GM18499 (cell line): ENCODE measurements at regions not wholly inside any gene's neighbourhood (a gene's known extent, or its start where the extent isn't known, plus 50 kb on each side); places are given as distances from the start of the nearest gene placed in this dataset.

Experiments used
- ATAC-seq: cut with Tn5 transposase; IDR thresholded peaks from one replicate; pipeline ENCODE4 v1.9.1; 2021; ENCODE audit warnings: moderate number of reproducible peaks; ENCODE audit not compliant: insufficient read depth, unreplicated experiment

DNA sequence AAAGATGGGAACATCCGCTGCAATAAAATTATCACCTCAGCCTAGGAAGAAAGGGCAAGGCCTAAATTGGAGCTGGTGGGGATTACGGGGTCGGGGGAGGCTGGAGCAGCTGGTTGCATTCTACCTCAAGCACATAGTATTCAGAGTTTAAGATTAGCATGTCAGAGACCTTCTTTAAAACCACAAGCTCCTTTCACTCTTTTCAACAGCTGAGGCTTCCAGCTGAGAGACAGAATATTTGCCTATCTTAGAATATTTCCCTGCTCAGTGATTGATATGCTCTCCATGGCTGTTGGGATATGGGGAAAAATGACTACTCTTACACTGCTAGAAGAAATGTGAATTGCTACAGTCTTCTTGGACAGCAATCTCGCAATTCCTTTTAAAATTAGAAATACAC is 248.6 kb downstream of the TBX15 start:
- ATAC-seq, result no peak

- no peak for ATAC-seq
Measured at GRCh38 chr1:118736322-118736721, 251.8 kb downstream of the TBX15 start.

DNA sequence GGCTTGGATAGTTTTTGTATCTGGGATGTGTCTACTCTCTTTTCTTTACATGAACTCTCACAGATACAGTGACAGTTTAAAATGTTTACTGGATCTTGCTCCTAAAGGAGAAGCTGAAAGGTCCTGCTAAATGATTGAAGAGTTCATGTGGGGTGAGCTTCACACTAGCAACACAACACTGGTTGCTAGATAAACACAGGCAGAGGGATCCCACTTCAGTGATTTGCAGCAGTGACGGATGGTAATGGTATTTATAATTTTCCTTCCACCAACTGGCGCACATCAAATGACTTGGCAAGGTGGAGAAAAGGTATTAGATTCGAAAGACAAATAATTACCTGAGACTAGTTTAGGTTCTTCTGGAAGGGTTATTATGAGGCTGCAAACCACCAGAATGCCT is 270.2 kb downstream of the TBX15 start:
- no peak for ATAC-seq

DNA sequence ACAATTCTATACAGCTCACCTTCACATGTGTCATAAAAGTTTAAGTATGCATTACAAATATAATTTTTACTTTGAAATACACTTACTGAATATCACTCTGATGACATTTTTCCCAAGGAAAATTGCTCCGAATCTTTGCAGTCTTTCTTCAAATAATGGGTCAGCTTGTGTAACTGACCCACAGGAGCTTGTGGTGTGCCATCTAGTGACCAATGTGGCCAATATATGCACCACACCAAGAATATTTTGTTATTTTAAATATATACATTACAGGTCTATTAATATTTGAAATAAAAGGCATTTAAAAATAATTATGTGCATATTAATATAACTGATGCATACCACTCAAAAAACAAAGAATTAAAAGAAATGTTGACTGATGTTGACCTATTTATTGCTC is 271.4 kb downstream of the TBX15 start:
- no peak for ATAC-seq

DNA sequence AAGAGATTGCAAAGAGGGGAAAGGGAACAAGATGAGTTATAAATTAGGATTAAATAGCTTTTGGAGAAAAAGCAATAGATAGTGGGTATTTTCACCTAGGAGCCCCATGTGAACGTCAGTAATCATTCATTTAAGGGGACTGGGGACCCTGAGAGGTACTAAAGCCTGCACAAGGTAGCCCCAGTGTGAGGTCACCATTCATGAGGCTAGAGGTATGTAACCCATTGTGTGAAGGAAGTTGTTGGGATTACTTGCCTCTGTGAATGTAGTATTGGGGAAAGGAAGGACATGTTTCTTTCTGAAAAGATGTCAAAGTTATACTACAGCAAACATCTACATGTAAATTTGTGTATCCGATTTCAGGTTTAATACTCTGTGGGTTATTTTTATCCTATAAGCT is 276.8 kb downstream of the TBX15 start:
- no peak for ATAC-seq

- ATAC-seq, result no peak
Measured at GRCh38 chr1:118698911-118699310, 289.2 kb downstream of the TBX15 start.

GRCh38 chr1:118692143-118692542 is 296.0 kb downstream of the TBX15 start:
- no peak for ATAC-seq

- ATAC-seq, result no peak
Measured at GRCh38 chr1:118688891-118689290, 299.3 kb downstream of the TBX15 start.

DNA sequence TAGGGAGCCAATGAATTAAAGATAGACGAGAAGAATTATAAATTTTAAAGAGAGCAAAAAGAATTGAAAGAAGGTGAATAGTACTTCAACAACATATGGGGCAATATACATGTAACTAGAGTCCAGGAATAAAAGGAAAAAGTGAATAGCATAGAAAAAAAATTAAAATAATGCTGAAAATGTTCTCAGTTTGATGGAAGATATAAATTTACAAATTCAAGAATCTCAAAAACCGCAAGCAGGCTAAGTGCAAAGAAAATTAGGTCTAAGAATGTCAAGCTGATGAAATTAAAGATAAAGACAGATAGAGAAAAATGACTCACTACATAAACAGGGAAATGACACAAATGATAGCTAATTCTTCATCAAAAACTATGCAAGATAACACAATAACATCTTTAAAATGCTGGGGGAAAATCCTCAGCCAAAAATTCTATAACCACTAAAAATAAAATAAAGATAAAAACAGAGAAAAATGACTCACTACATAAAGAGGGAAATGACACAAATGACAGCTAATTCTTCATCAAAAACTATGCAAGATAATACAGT is 326.3 kb downstream of the TBX15 start:
- no peak for ATAC-seq

DNA sequence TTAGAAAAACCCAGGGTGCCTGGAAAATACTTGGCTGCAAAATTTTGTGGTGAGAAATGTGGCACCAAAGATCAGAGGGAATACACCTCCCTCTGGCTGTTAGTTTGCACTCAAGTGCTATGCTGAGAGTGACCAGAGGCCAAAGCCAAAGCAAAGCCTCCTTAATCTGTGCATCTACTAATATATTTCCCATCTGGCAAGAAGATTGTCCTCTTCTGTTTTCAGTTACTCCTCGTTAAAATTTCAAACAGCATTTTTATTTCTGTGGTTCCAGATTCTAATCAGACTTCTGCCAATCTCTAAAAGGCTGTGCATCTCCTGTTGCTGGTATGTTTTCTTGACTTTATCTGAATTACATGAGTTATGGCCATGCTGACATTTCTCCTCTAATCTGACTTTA is 327.4 kb downstream of the TBX15 start:
- no peak for ATAC-seq

- ATAC-seq, result no peak
Measured at GRCh38 chr1:118659646-118660045, 328.5 kb downstream of the TBX15 start.

GRCh38 chr1:118650107-118650807 is 337.9 kb downstream of the TBX15 start:
- ATAC-seq, result no peak

DNA sequence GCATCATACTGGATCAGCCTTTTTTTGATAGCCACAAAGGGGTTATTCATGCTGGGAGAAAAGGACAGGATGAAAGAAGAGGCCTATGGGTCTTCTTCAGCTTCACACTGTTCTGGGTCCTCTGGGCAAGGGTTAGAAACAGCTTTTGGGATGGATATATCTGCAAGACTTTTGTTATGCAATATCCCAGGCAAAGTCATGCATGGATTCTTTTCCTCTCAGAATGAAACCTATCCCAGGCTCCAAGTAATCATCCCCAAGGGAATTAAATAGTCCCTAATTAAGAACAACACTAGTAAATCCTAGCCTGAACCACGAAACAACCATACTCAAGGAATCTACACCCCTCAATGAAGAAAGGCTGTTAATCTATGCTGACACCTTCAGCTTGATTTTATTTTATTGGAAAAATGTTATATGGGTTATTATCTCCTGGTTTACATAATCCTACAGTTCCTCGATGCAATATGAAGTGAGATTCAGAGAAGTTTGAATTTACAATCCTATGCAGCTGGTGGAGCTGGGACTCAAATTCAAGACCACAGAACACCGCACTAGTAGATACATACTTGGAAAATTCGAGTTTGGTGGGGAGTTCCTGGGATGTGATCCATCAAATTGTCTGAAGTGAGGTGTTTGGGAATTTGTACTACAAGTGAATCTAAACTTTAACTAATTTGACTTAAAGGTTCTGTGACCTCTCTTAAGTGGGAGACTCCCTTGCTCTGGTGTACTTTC is 338.6 kb downstream of the TBX15 start:
- ATAC-seq, result no peak

DNA sequence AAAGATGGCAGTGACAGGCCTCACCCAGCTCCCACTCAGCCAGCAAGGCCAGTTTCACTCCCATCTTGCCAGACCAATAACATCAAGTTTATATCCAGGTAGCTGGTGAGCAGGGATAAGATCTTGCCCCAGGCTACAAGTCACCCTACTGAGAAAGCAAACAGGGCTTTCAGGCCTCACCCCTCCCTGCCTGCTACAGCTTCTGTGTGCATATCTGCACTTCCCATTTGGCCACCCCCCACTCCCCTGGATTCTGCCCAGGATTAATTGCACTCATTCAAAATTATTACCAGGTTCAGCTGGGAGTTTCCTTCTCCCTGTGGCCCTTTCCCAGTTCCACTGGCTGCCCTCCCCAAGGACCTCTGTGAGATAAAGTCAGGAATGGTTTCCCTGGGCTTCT is 352.1 kb downstream of the TBX15 start:
- no peak for ATAC-seq

GRCh38 chr1:118627435-118627834 is 360.7 kb downstream of the TBX15 start:
- no peak for ATAC-seq

DNA sequence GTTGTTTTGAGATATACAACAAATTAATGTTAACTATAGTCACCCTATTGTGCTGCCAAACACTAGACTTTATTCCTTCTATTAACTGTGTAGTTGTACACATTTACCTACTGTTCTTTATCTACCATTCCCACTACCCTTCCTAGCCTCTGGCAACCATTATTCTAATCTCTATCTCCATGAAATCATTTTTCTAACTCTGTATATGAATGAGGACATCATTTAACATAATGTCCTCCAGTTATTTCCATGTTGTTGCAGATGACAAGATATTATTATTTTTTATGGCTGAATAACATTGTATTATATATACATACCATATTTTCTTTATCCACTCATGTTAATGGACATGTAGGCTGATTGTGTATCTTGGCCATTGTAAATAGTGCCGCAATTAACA is 366.3 kb downstream of the TBX15 start:
- no peak for ATAC-seq

GRCh38 chr1:118618618-118619340 is 369.4 kb downstream of the TBX15 start:
- ATAC-seq, result no peak

- ATAC-seq, result no peak
Measured at GRCh38 chr1:118617916-118618315, 370.2 kb downstream of the TBX15 start.

GRCh38 chr1:118615066-118615465 is 373.1 kb downstream of the TBX15 start:
- ATAC-seq, result no peak

DNA sequence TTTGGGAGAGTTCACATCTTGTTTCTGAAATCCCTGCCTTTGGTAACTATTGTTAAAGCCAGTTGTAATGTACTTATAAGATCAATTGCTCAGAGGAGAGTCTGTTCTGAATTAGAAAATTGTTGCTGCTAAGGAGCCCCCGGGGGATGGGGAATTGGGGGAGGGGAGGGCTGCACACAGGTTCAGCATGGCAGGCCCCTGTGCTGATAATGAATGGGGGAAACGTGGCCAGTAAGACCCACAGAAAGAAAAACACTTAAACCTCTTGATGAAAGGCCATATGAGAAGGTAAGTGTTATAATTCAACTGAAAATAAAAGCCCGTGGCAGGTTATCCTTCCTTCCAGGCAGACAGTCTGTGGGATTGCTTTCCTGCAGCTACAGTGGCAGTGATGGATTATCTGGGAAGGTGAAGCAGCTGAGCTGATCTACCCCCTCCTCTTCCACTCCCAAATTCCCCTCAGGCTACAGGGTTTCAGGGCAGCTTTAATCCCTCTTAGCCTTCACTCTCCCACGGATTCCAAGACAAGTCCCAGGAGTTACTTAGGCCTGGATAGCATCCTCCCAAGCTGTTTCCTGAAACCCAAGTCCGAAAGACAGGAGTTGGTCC is 398.8 kb downstream of the TBX15 start:
- ATAC-seq, result no peak

DNA sequence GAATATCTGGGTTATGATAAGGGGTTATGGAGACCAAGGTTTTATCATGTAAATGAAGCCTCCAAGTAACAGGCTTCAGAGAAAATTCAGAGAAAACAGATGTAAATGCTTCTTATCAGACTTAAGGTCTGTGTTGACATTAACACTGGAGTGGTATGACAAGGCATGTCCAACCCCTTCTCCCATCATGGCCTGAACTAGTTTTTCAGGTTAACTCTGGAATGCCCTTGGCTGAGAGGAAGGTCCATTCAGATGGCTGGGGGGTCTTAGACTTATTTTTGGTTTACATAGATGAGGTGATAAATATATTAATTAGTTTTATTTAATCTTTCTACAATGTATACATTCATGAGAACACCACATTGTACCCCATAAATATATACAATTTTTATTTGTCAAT is 399.6 kb downstream of the TBX15 start:
- no peak for ATAC-seq
